NCI-H2171 (cell line): ENCODE measurements at regions not wholly inside any gene's neighbourhood (a gene's known extent, or its start where the extent isn't known, plus 50 kb on each side); places are given as distances from the start of the nearest gene placed in this dataset.
A peak's percentile ranks its signal among the peaks of the same experiment; 100 is the strongest.

Experiments used
- DNase-seq: peaks from one replicate; lab custom pipeline; 2025; lab: John Stamatoyannopoulos, UW

- DNase-seq, result no peak
These were observed 70.8 kb upstream of the NXT1 start for GRCh38 chr20:23279836-23280235.

- DNase-seq, result no peak
These were observed 72.4 kb upstream of the NXT1 start for GRCh38 chr20:23278172-23278571.

- DNase-seq, result no peak
These were observed 73.3 kb upstream of the NXT1 start for GRCh38 chr20:23277316-23277715.

GRCh38 chr20:23273776-23274175 lies 76.8 kb upstream of the NXT1 start:
- no peak for DNase-seq

GRCh38 chr20:23272176-23273029 lies 78.2 kb upstream of the NXT1 start:
- DNase-seq, result no peak

GRCh38 chr20:23270382-23270911 lies 80.1 kb upstream of the NXT1 start:
- no peak for DNase-seq

- no peak for DNase-seq
These were observed 80.6 kb upstream of the NXT1 start for GRCh38 chr20:23269954-23270353.

- DNase-seq, result no peak
These were observed 81.7 kb upstream of the NXT1 start for GRCh38 chr20:23268792-23269354.

- no peak for DNase-seq
These were observed 82.7 kb upstream of the NXT1 start for GRCh38 chr20:23267909-23268308.

GRCh38 chr20:23266530-23267398 lies 83.8 kb upstream of the NXT1 start:
- no peak for DNase-seq

GRCh38 chr20:23265226-23265625 lies 85.4 kb upstream of the NXT1 start:
- peak; percentile 1 for DNase-seq

GRCh38 chr20:23264545-23264944 lies 86.0 kb upstream of the NXT1 start:
- no peak for DNase-seq

- no peak for DNase-seq
These were observed 90.3 kb upstream of the NXT1 start for GRCh38 chr20:23260181-23260840.

GRCh38 chr20:23258747-23259121 lies 91.9 kb upstream of the NXT1 start:
- DNase-seq, result no peak

GRCh38 chr20:23257848-23258746 lies 92.5 kb upstream of the NXT1 start:
- no peak for DNase-seq

- DNase-seq, result no peak
These were observed 93.4 kb upstream of the NXT1 start for GRCh38 chr20:23257106-23257761.

GRCh38 chr20:23255716-23256385 lies 94.7 kb upstream of the NXT1 start:
- no peak for DNase-seq

GRCh38 chr20:23255106-23255505 lies 95.5 kb upstream of the NXT1 start:
- DNase-seq, result no peak

GRCh38 chr20:23254505-23254904 lies 96.1 kb upstream of the NXT1 start:
- no peak for DNase-seq

GRCh38 chr20:23254034-23254433 lies 96.6 kb upstream of the NXT1 start:
- DNase-seq, result no peak
